Activated gamma-delta T cell (primary cell): ENCODE measurements at regions not wholly inside any gene's neighbourhood (a gene's known extent, or its start where the extent isn't known, plus 50 kb on each side); places are given as distances from the start of the nearest gene placed in this dataset.
"Not testable (repeated sequence)": the region's sequence is repeated elsewhere in the genome, so short reads cannot be mapped to it uniquely, and the experiment has no call there.

Experiments used
- DNase-seq: peaks from one replicate; lab custom pipeline; 2025; lab: John Stamatoyannopoulos, UW

- no peak for DNase-seq
Observed at GRCh38 chr6:67047996-67048395, 1341.0 kb upstream of the EYS start.

- no peak for DNase-seq
Observed at GRCh38 chr6:67045076-67045475, 1338.0 kb upstream of the EYS start.

DNA sequence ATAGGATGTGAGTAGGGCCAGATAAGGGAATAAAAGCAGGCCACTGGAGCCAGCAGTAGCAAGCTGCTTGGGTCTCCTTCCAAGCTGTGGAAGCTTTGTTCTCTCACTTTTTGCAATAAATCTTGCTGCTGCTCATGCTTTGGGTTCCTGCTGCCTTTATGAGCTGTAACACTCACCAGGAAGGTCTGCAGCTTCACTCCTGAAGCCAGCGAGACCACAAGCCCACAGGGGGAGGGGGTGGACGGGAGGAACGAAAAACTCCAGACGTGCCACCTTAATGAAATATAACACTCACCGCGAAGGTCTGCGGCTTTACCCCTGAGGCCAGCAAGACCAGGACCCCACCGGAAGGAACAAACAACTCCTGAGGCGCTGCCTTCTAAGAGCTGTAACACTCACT lies 1324.4 kb upstream of the EYS start:
- no peak for DNase-seq

- DNase-seq: no peak
Observed at GRCh38 chr6:67030861-67031260, 1323.8 kb upstream of the EYS start.

DNA sequence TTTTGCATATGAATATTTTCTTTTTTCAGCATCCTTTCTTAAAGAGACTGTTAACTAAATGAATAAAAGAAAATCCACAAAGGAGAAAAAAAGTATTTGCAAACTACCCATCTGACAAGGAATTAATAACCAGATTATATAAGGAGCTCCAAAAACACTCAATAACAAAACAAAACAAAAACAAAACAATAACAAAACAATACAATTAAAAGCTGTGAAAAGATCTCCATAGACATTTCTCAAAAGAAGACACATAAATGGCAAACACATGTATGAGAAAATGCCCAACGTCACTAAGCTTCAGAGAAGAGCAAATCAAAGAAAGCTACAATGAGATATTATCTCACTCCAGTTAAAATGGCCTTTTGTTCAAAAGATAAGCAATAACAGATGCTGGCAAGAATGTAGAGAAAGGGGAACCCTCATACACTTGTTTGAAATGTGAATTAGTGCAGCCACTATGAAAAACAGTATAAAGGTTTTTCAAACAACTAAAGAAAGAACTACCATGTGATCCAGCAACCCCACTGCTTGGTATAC lies 1310.0 kb upstream of the EYS start:
- no peak for DNase-seq

- DNase-seq: no peak
Observed at GRCh38 chr6:67011441-67011840, 1304.4 kb upstream of the EYS start.

- no peak for DNase-seq
Observed at GRCh38 chr6:67009818-67010217, 1302.8 kb upstream of the EYS start.

DNA sequence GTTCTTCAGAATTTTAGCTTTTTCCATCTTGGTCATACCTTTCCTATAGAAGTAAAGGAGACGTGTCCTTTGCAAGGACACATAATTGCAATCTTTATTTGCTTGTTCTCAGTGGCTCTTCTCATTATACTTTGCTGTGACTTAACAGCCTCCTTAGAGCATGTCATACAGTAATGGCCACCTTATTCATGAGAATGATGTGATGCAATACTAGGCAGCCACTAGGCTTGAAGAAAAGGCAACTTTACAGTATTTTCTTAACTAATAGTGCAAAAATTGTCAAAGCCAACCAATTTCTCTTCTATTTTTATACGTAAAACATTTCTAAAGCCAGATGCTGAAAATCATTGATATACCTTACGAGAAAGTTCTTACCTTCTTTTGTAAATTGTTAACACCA lies 1296.8 kb upstream of the EYS start:
- no peak for DNase-seq

DNA sequence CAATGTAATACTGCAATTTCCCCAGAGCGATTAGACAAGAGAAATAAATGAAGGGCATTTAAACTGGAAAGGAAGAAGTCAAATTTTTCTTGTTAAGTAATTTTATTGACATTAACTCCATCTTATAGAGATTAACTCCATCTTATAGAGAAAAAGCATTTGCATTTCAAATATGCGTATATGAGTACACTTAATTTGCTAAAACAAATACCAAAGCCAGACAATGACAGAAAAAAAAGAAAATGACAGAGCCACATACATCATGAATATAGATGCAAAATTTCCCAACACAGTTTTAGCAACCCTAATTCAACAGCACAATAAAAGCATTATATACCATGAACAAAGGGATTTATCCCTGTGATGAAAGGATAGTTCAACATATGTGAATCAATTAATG lies 1293.1 kb upstream of the EYS start:
- no peak for DNase-seq

- DNase-seq: not testable (repeated sequence)
Observed at GRCh38 chr6:66997579-66997978, 1290.6 kb upstream of the EYS start.

DNA sequence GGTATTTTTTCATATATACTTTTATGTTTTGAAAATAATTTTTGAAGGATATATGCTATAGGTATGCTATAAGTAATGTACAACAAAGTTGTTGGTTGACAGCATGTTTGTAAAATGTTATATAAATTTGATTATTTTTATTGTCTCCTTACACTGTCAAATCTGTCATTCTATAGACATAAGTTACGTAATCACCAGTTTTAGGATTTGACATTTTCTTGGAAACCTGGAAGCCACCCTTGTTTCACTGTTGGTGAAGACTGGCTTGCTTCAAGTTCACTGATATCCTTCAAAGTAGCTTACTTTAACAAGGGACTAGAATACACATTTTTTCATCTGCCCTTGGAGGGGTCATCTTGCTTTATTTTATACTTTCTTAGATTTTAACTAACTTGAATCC lies 1288.6 kb upstream of the EYS start:
- no peak for DNase-seq

GRCh38 chr6:66993708-66994107 lies 1286.7 kb upstream of the EYS start:
- not testable (repeated sequence) for DNase-seq

- DNase-seq: no peak
Observed at GRCh38 chr6:66993272-66993671, 1286.2 kb upstream of the EYS start.

DNA sequence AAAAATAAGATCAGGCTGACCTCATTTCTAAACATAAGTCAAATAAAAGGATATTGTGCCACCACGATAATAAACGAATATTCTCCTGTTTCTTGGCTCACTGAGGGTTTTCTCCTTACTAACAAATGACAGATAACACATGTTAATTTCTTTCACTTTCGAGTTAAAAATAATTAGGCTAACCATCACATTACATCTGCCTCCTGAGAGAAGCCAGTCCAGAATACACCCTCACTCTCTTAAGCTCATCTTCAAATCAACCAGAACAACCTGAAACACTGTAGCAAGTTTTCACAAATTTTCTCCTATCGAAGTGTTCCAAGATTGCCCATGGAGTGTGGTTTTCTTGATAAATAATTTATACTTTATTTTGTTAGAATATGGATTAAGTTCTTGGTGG lies 1285.6 kb upstream of the EYS start:
- DNase-seq: no peak

DNA sequence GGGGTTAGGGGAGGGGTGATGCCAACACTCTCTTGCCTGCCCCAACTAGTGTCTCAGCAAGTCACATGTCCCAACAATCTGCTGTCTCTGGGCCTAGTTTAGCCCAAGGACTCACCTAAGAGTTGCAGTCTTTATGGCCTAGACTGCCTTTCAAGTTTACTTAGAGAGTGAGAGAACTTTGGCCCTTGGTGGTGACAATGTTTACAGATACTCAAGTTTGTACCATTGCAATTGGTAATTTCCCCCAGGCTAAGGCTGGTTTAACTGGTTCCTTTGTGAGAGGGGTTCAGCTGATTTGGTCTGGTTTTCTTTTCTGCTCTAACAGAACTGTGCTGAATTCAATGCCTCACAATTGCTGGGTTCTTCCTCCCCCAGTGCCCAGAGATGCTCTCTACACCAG lies 1279.9 kb upstream of the EYS start:
- DNase-seq: no peak

GRCh38 chr6:66985816-66986215 lies 1278.8 kb upstream of the EYS start:
- no peak for DNase-seq

DNA sequence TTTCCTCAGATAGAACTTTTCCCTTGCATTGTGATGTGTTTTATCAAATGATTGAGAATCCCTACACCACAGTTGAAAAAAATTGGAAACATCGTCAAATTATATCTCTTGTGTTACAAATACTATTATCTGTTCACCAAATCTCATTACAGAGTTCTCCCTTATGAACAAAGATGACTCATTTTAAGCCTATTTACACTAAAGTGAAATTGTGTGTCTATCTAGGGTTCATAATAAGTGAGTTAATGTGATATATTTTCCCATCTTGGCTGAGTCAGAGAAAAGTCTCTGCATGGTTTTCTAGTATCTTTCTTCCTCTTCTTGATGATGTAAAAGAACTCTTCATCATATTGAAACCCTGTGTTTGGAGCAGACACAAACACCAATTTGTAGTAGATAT lies 1263.3 kb upstream of the EYS start:
- no peak for DNase-seq

DNA sequence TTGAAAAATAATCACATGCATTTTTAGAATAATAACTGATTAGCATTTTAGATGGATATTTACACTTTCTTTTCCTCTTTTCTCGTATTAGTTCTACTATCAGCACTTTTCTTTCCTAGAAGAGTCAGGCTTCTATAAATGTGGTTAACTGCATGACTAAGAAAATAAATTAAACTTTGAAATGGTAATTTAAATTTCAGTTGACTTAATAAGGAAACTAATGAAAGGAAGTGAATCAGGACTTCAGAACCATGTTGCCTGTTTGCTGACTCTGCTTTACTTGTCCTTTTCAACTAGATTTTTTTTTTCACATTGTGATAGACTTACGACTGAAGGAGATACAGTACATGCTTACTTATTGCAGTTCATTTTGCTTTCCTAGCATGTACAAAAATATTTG lies 1258.2 kb upstream of the EYS start:
- no peak for DNase-seq

GRCh38 chr6:66964216-66964615 lies 1257.2 kb upstream of the EYS start:
- no peak for DNase-seq

DNA sequence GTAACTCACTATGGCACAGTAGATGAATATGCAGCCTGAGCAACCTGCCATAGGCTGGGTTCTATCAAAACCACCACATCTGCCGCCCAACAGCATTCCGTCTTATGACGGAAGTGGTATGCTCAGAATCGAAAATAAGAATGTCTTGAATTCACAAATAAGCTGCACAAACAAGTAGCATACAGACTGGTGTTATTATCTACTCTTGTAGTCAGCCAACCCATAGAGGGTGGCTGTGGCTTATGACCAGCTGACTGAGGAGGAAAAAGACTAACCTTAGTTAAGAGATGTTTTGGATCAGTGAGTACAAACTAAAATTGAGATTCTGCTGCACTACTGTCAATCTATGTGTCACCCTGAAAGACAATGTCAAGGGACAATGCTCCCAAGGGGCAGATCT lies 1255.1 kb upstream of the EYS start:
- DNase-seq: no peak

DNA sequence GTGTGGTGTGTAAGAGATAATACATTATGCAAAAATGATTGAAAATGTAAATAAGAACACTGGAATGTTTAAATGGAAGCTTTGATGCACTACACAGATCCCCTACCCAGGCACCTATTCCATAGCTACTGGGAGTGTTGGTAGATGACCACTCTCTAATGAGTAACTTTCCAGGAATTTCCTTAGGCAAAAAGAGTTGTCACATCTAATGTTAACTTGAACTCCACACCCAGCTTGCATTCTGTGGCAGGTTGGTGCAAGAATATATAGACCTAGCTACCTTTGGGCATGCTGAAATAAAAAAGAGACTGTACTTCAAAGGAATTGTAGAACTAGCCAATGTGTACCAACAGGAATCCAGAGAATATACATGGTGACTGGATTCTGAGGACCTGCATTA lies 1254.2 kb upstream of the EYS start:
- DNase-seq: no peak

DNA sequence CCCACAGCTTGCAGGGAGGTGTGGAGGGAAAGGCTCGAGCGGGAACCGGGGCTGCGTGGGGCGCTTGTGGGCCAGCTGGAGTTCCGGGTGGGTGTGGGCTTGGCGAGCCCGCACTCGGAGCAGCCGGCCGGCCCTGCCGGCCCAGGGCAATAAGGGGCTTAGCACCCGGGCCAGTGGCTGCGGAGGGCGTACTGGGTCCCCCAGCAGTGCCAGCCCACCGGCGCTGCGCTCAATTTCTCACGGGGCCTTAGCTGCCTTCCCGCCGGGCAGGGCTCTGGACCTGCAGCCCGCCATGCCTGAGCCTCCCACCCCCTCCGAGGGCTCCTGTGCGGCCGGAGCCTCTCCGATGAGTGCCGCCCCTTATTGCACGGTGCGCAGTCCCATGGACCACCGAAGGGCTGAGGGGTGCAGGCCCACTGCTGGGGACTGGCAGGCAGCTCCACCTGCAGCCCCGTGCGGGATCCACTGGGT lies 1242.2 kb upstream of the EYS start:
- peak; percentile 10 for DNase-seq

GRCh38 chr6:66948106-66948505 lies 1241.1 kb upstream of the EYS start:
- no peak for DNase-seq

DNA sequence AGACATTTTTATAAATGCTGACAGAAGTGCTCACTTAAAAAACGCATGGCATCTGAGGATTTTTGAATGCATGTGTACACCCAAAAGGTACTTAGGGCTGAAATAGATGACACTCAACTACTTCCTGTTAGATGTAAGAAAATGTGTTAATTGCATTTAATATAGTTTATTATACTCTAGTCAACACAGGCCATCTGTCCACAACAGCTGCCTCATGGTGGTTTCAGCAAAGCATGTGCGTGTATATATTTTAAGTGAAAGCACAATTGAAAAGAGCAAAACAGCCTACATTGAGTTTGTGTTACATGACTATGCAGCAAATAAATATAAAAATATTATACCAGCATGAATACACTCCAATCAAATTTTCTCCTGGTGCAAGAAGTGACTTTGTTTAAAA lies 1233.0 kb upstream of the EYS start:
- DNase-seq: no peak

DNA sequence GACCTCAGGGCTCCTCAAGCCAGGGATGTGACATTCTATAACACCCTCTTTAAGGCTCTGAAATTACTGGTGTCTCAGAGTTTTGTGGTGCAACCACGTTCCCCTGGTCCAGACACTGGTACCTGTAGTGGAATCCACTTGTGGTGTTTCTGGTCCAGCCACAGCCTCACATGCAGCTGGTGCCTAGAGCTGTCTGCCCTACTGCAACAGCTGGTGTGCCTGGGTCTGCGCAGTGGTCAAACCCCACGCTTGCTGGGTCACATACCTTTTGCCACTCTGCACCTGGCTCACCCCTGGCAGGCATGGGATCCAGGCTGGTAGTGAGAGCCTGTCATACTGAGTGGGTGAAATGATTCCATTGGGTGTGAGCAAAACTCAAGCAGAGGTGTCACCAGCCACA lies 1230.2 kb upstream of the EYS start:
- no peak for DNase-seq
